Sciatic nerve (tissue), 2 donors: ENCODE measurements at regions not wholly inside any gene's neighbourhood (a gene's known extent, or its start where the extent isn't known, plus 50 kb on each side); places are given as distances from the start of the nearest gene placed in this dataset.

Source experiments
- ATAC-seq: fragments of 200-7000 bp; cut with Tn5 transposase; one replicate; pipeline ENCODE4 v1.9.1; 2020; ENCODE audit warnings: mild to moderate bottlenecking, moderate library complexity
- DNase-seq: peaks from one replicate; pipeline ENCODE4 v3.0.0-alpha.2; 2020; ENCODE audit warnings: low spot score
- intact Hi-C: fragments of 100-400 bp; cut with DNase I; formaldehyde crosslinking; loops from one replicate; pipeline ENCODE4 v1.14.2; 2022
- donor health status: DM: no; HTN: no; CAD: no.
- donor health status: DM: no; HTN: no; CAD: no.

DNA sequence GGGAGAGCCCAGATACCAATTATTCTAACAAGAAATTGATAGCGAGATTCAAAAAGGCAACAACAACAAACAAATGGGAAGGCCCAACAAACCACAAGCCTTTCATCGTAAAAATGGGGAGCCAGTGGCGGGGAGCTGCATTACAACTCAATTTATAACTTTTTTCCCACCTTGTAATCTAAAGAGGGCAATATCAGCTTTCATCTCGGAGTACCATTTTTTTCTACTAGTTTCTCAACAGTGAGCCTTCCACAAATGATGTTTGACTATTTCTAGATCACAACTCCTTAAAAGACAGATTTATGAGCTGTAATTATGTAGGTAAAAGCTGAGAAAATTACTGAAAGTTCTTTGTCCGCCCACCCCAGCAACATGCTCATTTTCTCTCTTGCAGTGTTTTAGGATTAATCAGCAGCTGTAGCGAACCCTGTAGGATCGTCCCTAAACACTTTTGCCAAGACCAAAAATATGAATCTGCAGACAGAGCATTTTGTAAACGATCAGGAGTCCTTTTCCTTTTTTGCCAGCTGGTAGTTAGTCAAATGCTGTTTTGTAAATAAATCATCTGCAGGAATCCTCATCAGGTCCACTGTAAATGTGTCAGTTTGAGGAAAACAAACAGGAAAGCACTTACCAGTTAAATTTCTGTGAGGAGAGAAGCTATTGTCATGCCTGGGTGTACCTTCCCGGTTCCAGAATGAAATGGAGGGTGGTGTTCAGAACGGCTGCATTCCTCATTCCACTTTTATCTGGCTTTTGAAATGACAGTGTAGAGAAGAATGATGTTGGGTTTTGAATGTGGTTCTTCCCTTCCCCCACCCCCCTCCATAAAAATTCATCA is 53.2 kb downstream of the EEF1B2 start:
- ATAC-seq (peak; percentile 20), DNase-seq (no peak)
- intact Hi-C loops, result no loop called here

DNA sequence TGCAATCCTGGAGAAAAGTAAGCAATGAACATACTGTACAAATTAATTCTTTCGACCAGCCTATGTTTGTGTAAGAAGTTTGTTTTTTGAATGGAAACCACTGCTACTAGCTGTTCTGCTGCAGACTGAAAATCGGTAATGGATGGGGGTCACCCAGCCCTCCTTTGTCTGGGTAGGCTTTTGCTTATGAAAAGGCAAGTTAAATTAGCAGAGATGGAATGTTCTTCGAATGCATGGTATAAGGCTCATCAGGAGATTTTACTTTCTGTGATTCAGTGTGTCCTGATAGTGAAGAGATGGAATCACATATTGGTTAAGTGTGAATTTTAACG is 53.8 kb downstream of the EEF1B2 start:
- DNase-seq (no peak), ATAC-seq (no peak)
- intact Hi-C loops, result no loop called here

DNA sequence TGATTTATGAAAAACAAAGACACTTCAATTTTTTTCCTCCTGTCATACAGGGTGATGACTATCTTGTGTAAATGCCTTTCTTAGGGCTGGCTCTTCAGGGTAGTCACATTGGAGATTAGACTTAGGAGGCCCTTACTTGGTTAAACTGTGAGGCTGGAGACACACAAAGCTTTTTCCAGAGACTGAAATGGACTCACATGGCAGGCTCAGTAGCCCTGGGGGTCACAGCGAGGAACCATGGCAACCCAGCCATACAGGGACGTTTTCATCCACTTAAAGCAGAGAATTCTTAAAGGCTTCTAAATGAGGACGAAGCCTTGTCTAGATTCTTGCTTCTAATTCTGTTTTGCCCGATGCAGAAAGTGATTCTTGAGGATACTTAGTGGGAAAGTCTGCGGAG is 57.3 kb upstream of the ZDBF2 start:
- no peak for ATAC-seq
- intact Hi-C loops, result no loop called here
- DNase-seq, result no peak

DNA sequence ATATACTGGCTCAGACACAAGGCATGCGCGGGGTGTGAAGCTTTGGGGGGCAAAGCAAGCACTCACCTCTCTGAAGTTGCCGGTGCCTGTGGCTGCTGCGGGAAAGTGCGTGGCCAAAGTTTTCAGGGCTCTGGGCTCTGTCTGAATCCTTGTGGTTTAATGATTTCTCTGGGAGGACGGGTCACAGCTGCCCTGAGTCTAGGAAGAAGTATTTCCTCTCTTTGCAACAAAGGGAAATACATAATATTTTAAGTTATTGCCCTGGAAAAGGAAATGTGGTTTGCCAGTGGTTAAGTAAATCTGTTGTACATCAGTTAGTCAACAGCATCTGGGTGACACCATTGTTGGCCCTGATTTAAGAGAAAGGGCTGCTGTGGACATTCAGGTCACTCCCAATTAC is 56.7 kb upstream of the ZDBF2 start:
- ATAC-seq (no peak), DNase-seq (no peak)
- intact Hi-C loops, result no loop called here

DNA sequence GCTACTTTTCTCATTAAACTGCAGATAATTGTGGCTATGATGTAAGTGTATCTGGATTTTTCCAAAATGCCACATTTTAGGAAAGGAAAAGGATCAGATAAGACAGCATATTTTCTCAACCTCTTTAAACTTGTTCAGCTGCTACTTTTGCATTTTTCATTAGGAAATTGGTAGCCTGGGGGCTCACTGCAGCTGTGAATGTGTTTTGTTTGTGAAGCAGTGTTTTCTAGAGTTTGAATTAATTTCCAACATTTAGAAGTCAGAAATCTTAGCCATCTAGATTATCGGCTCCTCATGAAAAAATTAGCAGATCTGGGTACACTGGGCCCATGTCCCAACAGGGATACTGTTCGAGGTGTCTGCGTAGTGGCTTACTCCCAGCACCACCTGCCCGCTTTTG is 56.3 kb upstream of the ZDBF2 start:
- intact Hi-C loops, result no loop called here
- no peak for ATAC-seq
- DNase-seq, result no peak

DNA sequence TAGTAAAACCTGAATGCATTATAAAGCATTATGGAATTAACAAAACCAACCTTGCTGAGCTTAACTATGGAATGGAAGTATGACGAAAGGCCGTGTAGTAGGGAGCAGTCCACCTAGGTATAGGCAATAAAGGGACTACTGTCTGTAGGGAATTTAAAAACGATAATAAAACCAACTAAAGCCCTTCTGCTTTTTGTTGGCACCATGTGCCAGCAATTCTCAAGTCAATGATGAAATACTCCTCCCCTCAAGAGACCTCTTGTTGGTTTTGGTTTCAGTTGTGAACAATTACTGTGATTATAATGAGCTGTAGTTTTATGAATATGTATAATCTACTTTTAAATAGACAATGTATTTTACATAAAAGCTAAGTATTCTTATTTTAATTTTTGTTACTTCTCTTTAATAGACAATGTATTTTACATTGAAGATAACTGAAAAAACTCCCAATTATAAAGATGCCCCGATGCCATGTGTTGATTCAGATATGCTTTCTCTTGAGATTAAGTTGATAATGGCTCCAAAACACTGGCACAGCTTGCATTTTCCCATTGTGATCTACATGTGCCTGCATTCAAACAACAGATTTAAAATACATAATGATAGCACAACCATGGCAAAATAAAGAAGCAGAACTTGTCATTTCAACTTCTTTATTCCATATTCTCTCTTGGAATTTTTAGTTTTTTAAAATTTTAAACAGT is 55.5 kb upstream of the ZDBF2 start:
- intact Hi-C loops, result no loop called here
- DNase-seq (no peak), ATAC-seq (no peak)

DNA sequence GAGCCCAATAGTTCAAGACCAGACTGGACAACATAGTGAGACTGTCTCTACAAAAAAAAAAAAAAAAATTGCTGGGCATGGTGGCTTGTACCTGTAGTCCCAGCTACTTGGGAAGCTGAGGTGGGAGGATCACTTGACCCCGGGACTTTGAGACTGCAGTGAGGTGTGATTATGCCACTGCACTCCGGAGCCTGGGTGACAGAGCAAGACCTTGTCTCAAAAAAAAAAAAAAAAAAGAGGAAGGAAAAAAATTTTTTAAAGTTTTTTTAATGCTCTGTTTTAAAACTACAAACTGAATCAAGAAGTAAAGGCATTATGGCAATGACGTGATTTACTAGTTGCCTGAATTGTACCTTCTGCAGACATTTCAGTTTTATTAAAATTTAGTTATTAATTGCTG is 54.5 kb upstream of the ZDBF2 start:
- intact Hi-C loops, result no loop called here
- no peak for ATAC-seq
- no peak for DNase-seq

DNA sequence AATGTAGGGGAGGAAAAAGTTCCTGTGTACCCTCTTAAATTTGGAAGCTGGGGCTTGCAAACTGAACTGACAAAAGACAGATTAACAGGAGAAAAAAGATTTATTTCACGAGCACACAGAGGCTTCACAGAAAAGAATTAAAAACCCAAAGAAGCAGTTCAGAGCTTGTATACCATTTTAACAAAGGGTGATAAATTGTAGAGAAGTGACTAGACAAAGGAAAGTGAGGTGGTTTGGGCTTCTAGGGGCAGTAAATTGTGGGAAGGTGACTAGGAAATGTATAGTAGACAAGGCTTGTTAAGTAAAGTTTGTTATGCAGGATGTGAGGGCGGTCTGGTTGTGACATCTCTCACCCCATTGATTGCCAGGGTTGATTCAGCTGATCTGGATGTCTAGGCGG is 53.5 kb upstream of the ZDBF2 start:
- ATAC-seq (no peak), DNase-seq (no peak)
- intact Hi-C loops, result no loop called here
